ENCODE measurements at regions not wholly inside any gene's neighbourhood (a gene's known extent, or its start where the extent isn't known, plus 50 kb on each side); places are given as distances from the start of the nearest gene placed in this dataset.
"Not testable (repeated sequence)": the region's sequence is repeated elsewhere in the genome, so short reads cannot be mapped to it uniquely, and the experiment has no call there.

GRCh38 chr3:84365563-84366278 lies 593.1 kb upstream of the CADM2 start:
- TF ChIP-seq EZH2 (IDR thresholded peaks at IDR 0.05; ENCODE audit: insufficient read depth, poor library complexity, severe bottlenecking); EZH2phosphoT487 (IDR thresholded peaks at IDR 0.05; ENCODE audit: insufficient read depth, low read depth): not testable (repeated sequence)
